M059J (cell line): ENCODE measurements at regions not wholly inside any gene's neighbourhood (a gene's known extent, or its start where the extent isn't known, plus 50 kb on each side); places are given as distances from the start of the nearest gene placed in this dataset.
A peak's percentile ranks its signal among the peaks of the same experiment; 100 is the strongest.
"Not testable (repeated sequence)": the region's sequence is repeated elsewhere in the genome, so short reads cannot be mapped to it uniquely, and the experiment has no call there.

Experiments
- DNase-seq: peaks from one replicate; pipeline ENCODE4 v3.0.0-alpha.2; 2012; ENCODE audit warnings: low read depth

DNA sequence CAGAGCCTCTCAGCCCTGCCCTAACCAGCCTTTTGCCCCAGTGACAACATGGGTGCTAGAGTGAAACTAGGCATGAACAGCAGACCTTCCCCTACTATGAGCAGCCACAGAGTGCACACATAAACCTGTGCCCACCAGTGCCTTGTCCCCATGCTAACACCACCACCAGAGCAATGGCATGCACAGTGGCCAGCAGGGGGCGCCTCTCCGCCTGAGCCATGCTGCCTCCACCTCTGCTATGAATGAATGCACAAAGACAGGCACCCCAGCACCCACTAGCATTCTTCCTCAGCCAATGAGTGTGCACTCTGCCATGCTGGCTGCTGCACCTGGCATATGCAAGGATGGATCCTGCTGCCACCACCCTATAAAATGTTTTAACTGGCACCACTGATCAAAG is 286.9 kb upstream of the FGF16 start:
- no peak for DNase-seq

DNA sequence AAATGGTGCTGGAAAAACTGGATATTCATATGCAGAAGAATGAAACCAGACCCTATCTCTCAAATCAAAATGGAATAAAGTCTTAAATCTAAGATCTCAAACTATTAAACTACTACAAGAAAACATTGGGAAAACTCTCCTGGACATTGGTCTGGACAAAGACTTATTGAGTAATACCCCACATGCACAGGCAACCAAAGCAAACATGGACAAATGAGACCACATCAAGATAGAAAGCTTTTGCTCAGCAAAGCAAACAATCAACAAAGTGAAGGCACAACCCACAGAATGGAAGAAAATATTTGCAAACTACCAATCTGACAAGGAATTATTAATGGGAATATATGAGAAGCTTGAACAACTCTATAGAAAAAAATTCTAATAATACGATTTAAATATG is 284.4 kb upstream of the FGF16 start:
- no peak for DNase-seq

DNA sequence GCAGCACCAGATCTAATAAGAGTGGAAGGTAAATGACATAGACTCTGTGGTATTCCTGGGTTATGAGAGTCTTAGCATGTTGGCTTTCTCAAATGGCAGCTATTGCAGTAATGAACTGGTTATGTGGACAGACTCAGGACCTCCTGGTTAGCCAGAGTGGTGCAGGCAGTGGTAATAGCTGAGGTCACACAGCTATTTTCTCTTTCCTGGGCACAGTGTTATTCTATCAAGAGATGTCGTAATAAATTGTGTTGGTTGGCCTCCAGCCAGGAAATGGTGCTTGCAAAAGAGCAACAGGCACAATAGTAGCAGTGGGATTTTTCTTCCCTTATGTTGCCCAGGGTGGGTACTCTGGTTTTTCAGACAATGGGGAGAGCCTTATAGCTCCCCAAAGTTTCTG is 279.2 kb upstream of the FGF16 start:
- DNase-seq = peak; percentile 1

DNA sequence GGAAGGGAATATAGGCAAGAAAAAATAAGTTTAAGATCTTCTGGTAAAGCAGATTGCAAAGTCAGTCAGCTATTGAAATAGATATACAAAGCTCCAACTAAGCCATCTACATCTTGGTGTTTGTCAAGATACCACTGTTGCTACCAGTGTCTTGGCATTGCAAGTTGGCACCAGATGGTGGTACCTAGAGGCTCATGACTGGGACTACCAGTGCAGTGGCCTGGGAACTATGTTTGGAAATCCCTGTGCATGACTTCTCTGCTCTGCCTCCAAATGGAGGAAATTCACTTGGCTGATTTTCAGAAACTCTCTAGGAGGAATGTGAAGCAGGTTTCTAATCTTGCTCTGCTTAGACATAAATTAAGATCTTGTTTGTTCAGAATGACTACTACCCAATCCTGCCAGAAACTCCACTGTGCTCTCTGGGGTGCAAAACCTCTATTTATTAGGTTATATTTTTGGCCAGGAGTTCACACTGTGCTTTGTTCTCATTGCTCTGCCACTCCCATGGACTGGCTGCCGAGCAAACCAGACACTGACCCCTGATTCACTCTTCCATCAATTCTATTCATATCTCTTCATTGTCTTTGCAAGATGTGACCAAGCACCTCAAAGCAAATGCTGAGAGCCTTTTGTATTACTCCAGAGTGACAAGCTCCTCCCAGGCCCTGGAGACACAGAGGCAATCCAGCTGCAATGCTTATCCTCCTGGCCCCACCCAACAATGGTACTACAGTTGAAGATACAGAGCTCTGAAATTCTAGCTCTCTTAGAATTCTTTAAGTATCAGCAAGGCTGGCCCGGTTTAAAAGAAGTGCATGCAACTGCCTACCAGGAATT is 272.3 kb upstream of the FGF16 start:
- no peak for DNase-seq

GRCh38 chrX:77200663-77201062 is 246.5 kb upstream of the FGF16 start:
- no peak for DNase-seq

- no peak for DNase-seq
These were observed 224.1 kb upstream of the FGF16 start for GRCh38 chrX:77223046-77223445.

DNA sequence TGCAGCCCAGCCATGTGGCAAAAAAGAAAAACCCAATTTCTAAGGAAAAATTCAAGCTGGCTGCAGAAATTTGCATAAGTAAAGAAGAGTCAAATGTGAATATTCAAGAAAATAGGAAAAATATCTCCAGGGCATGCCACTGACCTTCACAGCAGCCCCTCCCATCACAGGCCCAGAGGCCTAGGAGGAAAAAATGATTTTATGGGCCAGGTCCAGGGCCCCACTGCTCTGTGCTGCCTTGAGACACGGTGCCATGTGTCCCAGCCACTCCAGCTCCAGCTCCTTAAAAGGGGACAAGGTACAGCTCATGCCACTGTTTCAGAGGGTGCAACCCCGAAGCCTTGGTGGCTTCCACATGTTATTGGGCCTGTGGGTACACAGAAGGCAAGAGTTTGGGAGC is 182.7 kb upstream of the FGF16 start:
- DNase-seq = no peak

- DNase-seq = peak; percentile 60
These were observed 171.8 kb upstream of the FGF16 start for GRCh38 chrX:77275392-77275791.

DNA sequence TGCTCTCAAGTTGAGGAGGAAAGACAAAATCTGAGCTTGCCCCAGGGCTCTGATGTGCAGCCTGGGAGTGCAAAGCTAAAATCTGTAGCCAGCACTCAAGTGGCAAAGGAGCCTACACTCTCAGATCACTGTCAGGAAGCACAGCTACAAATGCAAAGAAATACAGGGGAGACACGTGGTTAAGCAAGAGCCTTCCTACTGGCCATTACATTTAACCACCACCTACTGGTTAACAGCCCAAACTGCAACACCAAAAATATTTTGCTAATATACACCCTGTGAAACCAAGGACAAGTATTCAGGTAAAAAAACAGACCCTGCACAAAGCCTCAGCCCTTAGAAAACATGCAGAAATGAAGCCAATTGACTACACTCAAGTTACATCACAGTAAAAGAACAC is 170.4 kb upstream of the FGF16 start:
- DNase-seq = no peak

GRCh38 chrX:77277911-77278310 is 169.3 kb upstream of the FGF16 start:
- no peak for DNase-seq

- not testable (repeated sequence) for DNase-seq
These were observed 167.8 kb upstream of the FGF16 start for GRCh38 chrX:77279373-77279772.

GRCh38 chrX:77293331-77293995 is 153.7 kb upstream of the FGF16 start:
- DNase-seq = no peak

GRCh38 chrX:77298296-77298695 is 148.9 kb upstream of the FGF16 start:
- no peak for DNase-seq

- DNase-seq = no peak
These were observed 148.4 kb upstream of the FGF16 start for GRCh38 chrX:77298790-77299189.

DNA sequence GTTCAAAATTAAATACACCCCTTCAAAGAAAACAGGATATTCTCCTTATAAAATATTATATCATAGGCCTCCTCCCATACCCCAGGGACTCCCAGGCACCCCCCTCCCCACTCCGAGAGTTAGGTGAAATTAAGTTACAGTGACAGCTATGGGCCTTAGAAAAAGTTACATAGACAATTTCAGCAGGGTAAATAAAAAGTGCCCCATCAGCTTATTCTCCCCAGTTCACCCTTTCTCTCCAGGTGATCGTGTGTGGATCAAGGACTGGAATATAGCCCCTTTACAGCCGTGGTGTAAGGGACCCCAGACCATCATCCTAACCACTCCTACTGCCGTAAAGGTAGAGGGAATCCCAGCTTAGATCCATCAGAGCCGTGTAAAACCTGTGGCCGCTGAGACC is 147.6 kb upstream of the FGF16 start:
- DNase-seq = no peak

DNA sequence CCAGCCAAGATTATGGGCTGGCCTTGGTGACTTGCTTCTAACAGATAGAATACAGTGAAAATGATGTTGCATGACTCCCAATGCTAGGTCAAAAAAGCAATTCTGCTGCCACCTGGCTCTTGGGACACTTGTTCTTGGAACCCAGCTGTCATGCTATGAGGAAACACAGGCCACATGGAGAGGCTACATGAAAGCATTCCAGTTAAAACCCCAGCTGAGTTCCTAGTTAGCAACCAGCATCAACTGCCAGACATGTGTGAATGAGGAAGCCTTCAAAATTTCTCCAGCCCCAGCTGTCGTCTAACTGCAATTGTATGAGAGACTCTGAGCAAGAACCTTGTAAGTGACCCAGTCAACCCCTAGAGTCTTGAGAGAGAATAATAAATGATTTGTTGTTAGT is 105.2 kb upstream of the FGF16 start:
- DNase-seq = no peak

DNA sequence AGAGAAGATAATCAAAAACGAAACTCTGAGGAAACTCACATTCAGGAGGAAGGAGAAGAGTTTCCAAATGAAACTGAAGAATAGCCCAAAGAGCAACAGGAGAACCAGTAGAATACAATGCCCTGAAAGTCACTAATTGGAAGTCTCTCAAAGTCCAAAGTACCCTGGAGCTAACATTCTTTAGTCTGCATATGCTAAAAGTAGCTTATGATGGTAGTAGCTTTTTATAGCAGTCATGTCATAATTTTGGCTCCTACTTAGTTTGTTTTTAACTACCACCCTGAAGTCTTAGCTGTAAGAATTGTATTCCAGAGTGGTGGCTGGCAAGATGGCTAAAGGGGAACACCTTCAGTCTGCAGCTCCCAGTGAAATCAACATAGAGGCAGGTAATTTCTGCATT is 100.3 kb upstream of the FGF16 start:
- DNase-seq = peak; percentile 17

- peak; percentile 53 for DNase-seq
These were observed 99.6 kb upstream of the FGF16 start for GRCh38 chrX:77347572-77347971.

DNA sequence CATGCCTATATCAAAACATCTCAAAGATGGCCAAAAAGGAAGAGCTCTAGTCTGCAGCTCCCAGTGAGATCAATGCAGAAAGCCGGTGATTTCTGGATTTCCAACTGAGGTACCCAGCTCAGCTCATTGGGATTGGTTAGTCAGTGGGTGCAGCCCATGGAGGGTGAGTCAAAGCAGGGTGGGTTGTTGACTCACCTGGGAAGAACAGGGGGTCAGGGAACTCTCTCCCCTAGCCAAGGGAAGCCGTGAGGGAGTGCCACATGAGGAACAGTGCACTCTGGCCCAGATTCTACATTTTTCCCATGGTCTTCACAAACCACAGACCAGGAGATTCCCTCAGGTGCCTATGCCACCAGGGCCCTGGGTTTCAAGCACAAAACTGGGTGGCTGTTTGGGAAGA is 57.3 kb upstream of the FGF16 start:
- DNase-seq = peak; percentile 31

DNA sequence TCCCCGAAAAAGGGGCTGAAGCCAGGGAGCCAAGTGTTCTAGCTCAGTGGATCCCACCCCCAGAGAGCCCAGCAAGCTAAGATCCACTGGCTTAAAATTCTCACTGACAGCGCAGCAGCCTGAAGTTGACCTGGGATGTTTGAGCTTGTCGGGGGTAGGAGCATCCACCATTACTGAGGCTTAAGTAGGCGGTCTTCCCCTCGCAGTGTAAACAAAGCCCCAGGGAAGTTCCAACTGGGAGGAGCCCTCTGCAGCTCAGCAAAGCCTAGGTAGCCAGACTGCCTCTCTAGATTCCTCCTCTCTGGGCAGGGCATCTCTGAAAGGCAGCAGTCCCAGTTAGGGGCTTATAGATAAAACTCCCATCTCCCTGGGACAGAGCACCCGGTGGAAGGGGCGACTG is 56.8 kb upstream of the FGF16 start:
- not testable (repeated sequence) for DNase-seq

DNA sequence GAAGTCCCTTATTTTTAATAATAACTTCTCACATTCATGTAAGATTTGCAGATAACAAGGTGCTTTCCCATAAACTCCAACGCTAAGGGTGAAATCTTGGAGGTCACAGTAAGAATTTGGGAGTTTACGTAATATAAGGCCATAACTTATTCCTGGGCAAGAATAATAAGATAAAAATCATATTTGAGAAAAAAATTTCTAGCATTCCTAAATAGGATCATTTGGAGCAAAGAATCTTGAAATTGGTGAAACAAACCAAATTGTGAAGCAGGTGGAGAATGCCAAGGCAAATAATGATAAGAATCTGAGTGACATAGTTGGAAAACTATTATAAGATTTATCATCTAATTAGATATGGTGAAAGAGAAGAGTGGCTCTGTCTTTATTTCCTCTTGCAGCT is 50.4 kb upstream of the FGF16 start:
- no peak for DNase-seq
